ENCODE measurements at regions not wholly inside any gene's neighbourhood (a gene's known extent, or its start where the extent isn't known, plus 50 kb on each side); places are given as distances from the start of the nearest gene placed in this dataset.
"Not testable (repeated sequence)": the region's sequence is repeated elsewhere in the genome, so short reads cannot be mapped to it uniquely, and the experiment has no call there.

GRCh38 chr22:10777733-10778132 is 4750.3 kb upstream of the OR11H1 start:
- H3K4me1 Mint-ChIP-seq (ENCODE audit: low read depth, unreplicated experiment); DNase-seq; H3K27me3 Mint-ChIP-seq (ENCODE audit: unreplicated experiment); H3K36me3 Mint-ChIP-seq (ENCODE audit: insufficient read depth, unreplicated experiment); H3K4me3 Mint-ChIP-seq (ENCODE audit: low read depth, unreplicated experiment); H3K9me3 Mint-ChIP-seq (ENCODE audit: low read depth, unreplicated experiment); intact Hi-C loops (cut with micrococcal nuclease; ENCODE audit: unreplicated experiment); BruUV-seq (replicated peaks); CTCF ChIA-PET; H3K27ac Mint-ChIP-seq (ENCODE audit: unreplicated experiment): not testable (repeated sequence)

GRCh38 chr22:10778296-10778814 is 4749.6 kb upstream of the OR11H1 start:
- CTCF ChIA-PET, result no interaction called here
- Mint-ChIP-seq H3K4me1 (ENCODE audit: low read depth, unreplicated experiment) (no peaks in the 10 kb centered on the region), H3K27me3 (ENCODE audit: unreplicated experiment) (no peaks in the 10 kb centered on the region), H3K27ac (ENCODE audit: unreplicated experiment) (no peak overlapping the region), H3K4me3 (ENCODE audit: low read depth, unreplicated experiment) (no peak overlapping the region), H3K9me3 (ENCODE audit: low read depth, unreplicated experiment) (peaks cover 3% of the 10 kb centered on the region), H3K36me3 (ENCODE audit: insufficient read depth, unreplicated experiment) (no peaks in the 10 kb centered on the region)
- DNase-seq, result no peak
- TF ChIP-seq, protein P1, sequence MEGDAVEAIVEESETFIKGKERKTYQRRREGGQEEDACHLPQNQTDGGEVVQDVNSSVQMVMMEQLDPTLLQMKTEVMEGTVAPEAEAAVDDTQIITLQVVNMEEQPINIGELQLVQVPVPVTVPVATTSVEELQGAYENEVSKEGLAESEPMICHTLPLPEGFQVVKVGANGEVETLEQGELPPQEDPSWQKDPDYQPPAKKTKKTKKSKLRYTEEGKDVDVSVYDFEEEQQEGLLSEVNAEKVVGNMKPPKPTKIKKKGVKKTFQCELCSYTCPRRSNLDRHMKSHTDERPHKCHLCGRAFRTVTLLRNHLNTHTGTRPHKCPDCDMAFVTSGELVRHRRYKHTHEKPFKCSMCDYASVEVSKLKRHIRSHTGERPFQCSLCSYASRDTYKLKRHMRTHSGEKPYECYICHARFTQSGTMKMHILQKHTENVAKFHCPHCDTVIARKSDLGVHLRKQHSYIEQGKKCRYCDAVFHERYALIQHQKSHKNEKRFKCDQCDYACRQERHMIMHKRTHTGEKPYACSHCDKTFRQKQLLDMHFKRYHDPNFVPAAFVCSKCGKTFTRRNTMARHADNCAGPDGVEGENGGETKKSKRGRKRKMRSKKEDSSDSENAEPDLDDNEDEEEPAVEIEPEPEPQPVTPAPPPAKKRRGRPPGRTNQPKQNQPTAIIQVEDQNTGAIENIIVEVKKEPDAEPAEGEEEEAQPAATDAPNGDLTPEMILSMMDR (IDR thresholded peaks at IDR 0.05; ENCODE audit: unreplicated experiment), result no peak
- BruUV-seq (replicated peaks), result no TSS peak
- intact Hi-C loops (cut with micrococcal nuclease; ENCODE audit: unreplicated experiment), result no loop called here

GRCh38 chr22:10779200-10779599 is 4748.8 kb upstream of the OR11H1 start:
- DNase-seq; H3K4me1 Mint-ChIP-seq (ENCODE audit: low read depth, unreplicated experiment); H3K36me3 Mint-ChIP-seq (ENCODE audit: insufficient read depth, unreplicated experiment); BruUV-seq (replicated peaks); H3K9me3 Mint-ChIP-seq (ENCODE audit: low read depth, unreplicated experiment); intact Hi-C loops (cut with micrococcal nuclease; ENCODE audit: unreplicated experiment); H3K27me3 Mint-ChIP-seq (ENCODE audit: unreplicated experiment); H3K27ac Mint-ChIP-seq (ENCODE audit: unreplicated experiment); H3K4me3 Mint-ChIP-seq (ENCODE audit: low read depth, unreplicated experiment); CTCF ChIA-PET: not testable (repeated sequence)

DNA sequence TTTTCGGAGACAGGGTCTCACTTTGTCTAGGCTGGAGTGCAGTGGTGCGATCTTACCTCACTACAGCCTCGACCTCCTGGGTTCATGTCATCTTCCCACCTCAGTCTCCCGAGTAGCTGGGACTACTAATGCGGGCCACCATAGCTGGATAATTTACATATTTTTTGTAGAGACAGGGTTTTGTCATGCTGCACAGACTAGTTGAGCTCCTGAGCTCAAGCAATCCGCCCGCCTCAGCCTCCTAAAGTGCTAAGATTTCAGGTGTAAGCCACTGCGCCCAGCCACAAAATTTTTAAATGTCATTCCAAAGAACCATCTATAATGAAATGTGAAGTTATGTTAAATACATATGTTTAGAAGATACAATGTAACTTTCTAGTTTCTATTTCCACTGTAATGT is 4747.7 kb upstream of the OR11H1 start:
- H3K27ac Mint-ChIP-seq (ENCODE audit: unreplicated experiment), result no peak overlapping the region
- intact Hi-C loops (cut with micrococcal nuclease; ENCODE audit: unreplicated experiment), result no loop called here
- no peaks in the 10 kb centered on the region for H3K36me3 Mint-ChIP-seq (ENCODE audit: insufficient read depth, unreplicated experiment)
- peaks cover 3% of the 10 kb centered on the region for H3K9me3 Mint-ChIP-seq (ENCODE audit: low read depth, unreplicated experiment)
- TF ChIP-seq, protein P1 (IDR thresholded peaks at IDR 0.05; ENCODE audit: unreplicated experiment), result no peak
- no peak overlapping the region for H3K4me3 Mint-ChIP-seq (ENCODE audit: low read depth, unreplicated experiment)
- CTCF ChIA-PET, result interaction anchor here (0.6 kb wide), 1 partner anchor 287 kb away, joined by 3 read pairs; no protein-coding TSS in a partner anchor
- BruUV-seq (replicated peaks), result no TSS peak
- no peak for DNase-seq
- no peaks in the 10 kb centered on the region for H3K4me1 Mint-ChIP-seq (ENCODE audit: low read depth, unreplicated experiment)
- H3K27me3 Mint-ChIP-seq (ENCODE audit: unreplicated experiment), result no peaks in the 10 kb centered on the region

DNA sequence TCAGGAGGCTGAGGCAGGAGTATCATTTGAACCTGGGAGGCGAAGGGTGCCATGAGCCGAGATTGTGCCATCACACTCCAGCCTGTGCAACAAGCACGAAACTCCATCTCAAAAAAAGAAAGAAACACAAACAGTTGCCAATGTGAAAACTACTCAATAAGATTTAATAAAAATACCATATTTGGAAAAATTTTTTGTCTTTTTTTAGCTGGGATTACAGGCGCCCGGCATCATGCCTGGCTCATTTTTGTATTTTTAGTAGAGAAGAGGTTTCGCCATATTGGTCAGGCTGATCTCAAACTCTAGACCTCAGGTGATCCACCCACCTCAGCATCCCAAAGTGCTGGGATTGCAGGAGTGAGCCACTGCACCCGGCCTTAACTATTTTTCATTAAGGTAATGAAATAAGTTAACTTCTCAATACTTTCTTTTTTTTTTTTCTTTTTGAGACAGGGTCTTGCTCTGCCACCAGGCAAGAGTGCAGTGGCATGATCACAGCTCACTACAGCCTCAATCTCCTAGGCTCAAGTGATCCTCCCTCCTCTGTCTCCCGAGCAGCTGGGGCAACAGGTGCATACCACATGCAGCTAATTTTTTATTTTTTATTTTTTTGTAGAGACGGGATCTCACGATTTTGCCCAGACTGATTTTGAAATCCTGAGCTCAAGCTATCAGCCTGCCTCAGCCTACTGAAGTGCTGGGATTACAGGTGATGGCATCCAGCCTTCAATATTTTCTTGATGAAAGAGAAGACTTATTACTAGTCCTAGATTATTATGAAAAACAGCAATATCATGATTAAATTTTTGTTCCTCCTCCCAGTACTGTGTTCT is 4746.2 kb upstream of the OR11H1 start:
- Mint-ChIP-seq H3K27me3 (ENCODE audit: unreplicated experiment) (no peaks in the 10 kb centered on the region), H3K36me3 (ENCODE audit: insufficient read depth, unreplicated experiment) (no peaks in the 10 kb centered on the region), H3K9me3 (ENCODE audit: low read depth, unreplicated experiment) (peaks cover 3% of the 10 kb centered on the region), H3K4me3 (ENCODE audit: low read depth, unreplicated experiment) (no peak overlapping the region), H3K27ac (ENCODE audit: unreplicated experiment) (no peak overlapping the region), H3K4me1 (ENCODE audit: low read depth, unreplicated experiment) (no peaks in the 10 kb centered on the region)
- TF ChIP-seq, protein P1 (IDR thresholded peaks at IDR 0.05; ENCODE audit: unreplicated experiment), result no peak
- no TSS peak for BruUV-seq (replicated peaks)
- DNase-seq, result no peak
- intact Hi-C loops (cut with micrococcal nuclease; ENCODE audit: unreplicated experiment), result no loop called here
- CTCF ChIA-PET, result no interaction called here

Data from Calu3 (cell line).